OCI-LY1 (cell line): ENCODE measurements at regions not wholly inside any gene's neighbourhood (a gene's known extent, or its start where the extent isn't known, plus 50 kb on each side); places are given as distances from the start of the nearest gene placed in this dataset.

Source experiments
- H2AFZ ChIP-seq: fragments of 200-600 bp; sonication (generic), shearing (Covaris generic); 2 replicates; pipeline ENCODE4 v1.6.0; 2014; ENCODE audit warnings: antibody characterized with exemption, mild to moderate bottlenecking, low read length
- H3F3A ChIP-seq: fragments of 200-600 bp; sonication (generic), shearing (Covaris generic); 2 replicates; pipeline ENCODE4 v1.6.0; 2014; ENCODE audit warnings: mild to moderate bottlenecking, antibody characterized with exemption, low read length, moderate library complexity; ENCODE audit not compliant: insufficient read depth
- H3K27ac ChIP-seq: fragments of 200-600 bp; sonication (generic); 2 replicates; pipeline ENCODE4 v1.5.1; 2014; ENCODE audit warnings: low read length, mixed run types, mild to moderate bottlenecking, low read depth; ENCODE audit not compliant: poor library complexity, severe bottlenecking
- H3K27me3 ChIP-seq: fragments of 200-600 bp; sonication (generic); 2 replicates; pipeline ENCODE4 v1.6.0; 2014; ENCODE audit warnings: antibody characterized with exemption, mild to moderate bottlenecking, low read length, moderate library complexity; ENCODE audit not compliant: insufficient read depth
- H3K36me3 ChIP-seq: fragments of 200-600 bp; sonication (generic); 2 replicates; pipeline ENCODE4 v1.6.1; 2014; ENCODE audit warnings: mild to moderate bottlenecking, antibody characterized with exemption, low read length, moderate library complexity, mixed read lengths; ENCODE audit not compliant: insufficient read depth
- H3K4me1 ChIP-seq: fragments of 200-600 bp; sonication (generic); 2 replicates; pipeline ENCODE4 v1.5.1; 2014; ENCODE audit warnings: mild to moderate bottlenecking, low read length, moderate library complexity; ENCODE audit not compliant: insufficient read depth, severe bottlenecking
- H3K4me2 ChIP-seq: fragments of 200-600 bp; sonication (generic), shearing (Covaris generic); 2 replicates; pipeline ENCODE4 v1.6.1; 2014; ENCODE audit warnings: low read length
- H3K4me3 ChIP-seq: fragments of 200-600 bp; sonication (generic); 2 replicates; pipeline ENCODE4 v1.5.1; 2014; ENCODE audit warnings: low read length, low read depth, mild to moderate bottlenecking, mixed read lengths; ENCODE audit not compliant: poor library complexity, severe bottlenecking
- H3K79me2 ChIP-seq: fragments of 200-600 bp; shearing (Covaris generic); 2 replicates; pipeline ENCODE4 v1.6.1; 2016; ENCODE audit warnings: mixed run types, low read length, mixed read lengths; ENCODE audit not compliant: insufficient read depth
- H3K9ac ChIP-seq: fragments of 200-600 bp; sonication (generic), shearing (Covaris generic); 2 replicates; pipeline ENCODE4 v1.6.1; 2014; ENCODE audit warnings: mild to moderate bottlenecking, low read length, mixed read lengths
- H3K9me2 ChIP-seq: fragments of 200-600 bp; sonication (generic), shearing (Covaris generic); 2 replicates; pipeline ENCODE4 v1.6.1; 2014; ENCODE audit warnings: low read depth, mild to moderate bottlenecking, low read length, mixed read lengths
- H3K9me3 ChIP-seq: fragments of 200-600 bp; shearing (Covaris generic); 2 replicates; pipeline ENCODE4 v1.6.1; 2014; ENCODE audit warnings: low read length, mixed read lengths
- H4K20me1 ChIP-seq: fragments of 200-600 bp; sonication (generic), shearing (Covaris generic); 2 replicates; pipeline ENCODE4 v1.6.0; 2016; ENCODE audit warnings: mild to moderate bottlenecking, low read length; ENCODE audit not compliant: insufficient read depth
- CTCF ChIP-seq: fragments of 200-600 bp; sonication (generic), shearing (Covaris generic); IDR thresholded peaks from 2 replicates; pipeline ENCODE4 v1.5.1; 2017; ENCODE audit warnings: mild to moderate bottlenecking, antibody characterized with exemption, low read length, moderate library complexity, mixed read lengths
- EZH2 ChIP-seq: fragments of 200-600 bp; sonication (generic), shearing (Covaris generic); IDR thresholded peaks from 2 replicates; pipeline ENCODE4 v1.8.0; 2017; ENCODE audit warnings: borderline replicate concordance, mixed run types, mild to moderate bottlenecking, antibody characterized with exemption, low read length, moderate library complexity, mixed read lengths

- TF ChIP-seq CTCF, result no peak
- TF ChIP-seq EZH2, result no peak
Observed at GRCh38 chr4:163666332-163666873, 171.9 kb downstream of the TMA16 start.

GRCh38 chr4:163672751-163673150, 178.3 kb downstream of the TMA16 start:
- Histone ChIP-seq H2AFZ (peak overlapping the region; percentile 39; the same call in 1 of the 2 replicates), H3K4me2 (no peak overlapping the region), H3K79me2 (no peaks in the 10 kb centered on the region), H3K9ac (no peak overlapping the region), H3K9me3 (no peaks in the 10 kb centered on the region), H3K4me1 (peaks cover 35% of the 10 kb centered on the region), H3F3A (no peaks in the 10 kb centered on the region), H3K27ac (no peak overlapping the region), H4K20me1 (no peaks in the 10 kb centered on the region), H3K9me2 (no peaks in the 10 kb centered on the region), H3K36me3 (no peaks in the 10 kb centered on the region), H3K27me3 (no peaks in the 10 kb centered on the region), H3K4me3 (no peak overlapping the region)
- TF ChIP-seq CTCF (peak; percentile 57), EZH2 (no peak)

More at GRCh38 chr4:163666332-163666873, 171.9 kb downstream of the TMA16 start:
- Histone ChIP-seq H3K9ac (peak overlapping the region; percentile 80), H3K27ac (peak overlapping the region; percentile 100), H3K9me3 (no peaks in the 10 kb centered on the region), H3K4me2 (peak overlapping the region; percentile 55), H3K27me3 (no peaks in the 10 kb centered on the region), H3K9me2 (no peaks in the 10 kb centered on the region), H4K20me1 (no peaks in the 10 kb centered on the region), H3K79me2 (no peaks in the 10 kb centered on the region), H3K36me3 (no peaks in the 10 kb centered on the region), H2AFZ (peak overlapping the region; percentile 86), H3K4me3 (no peak overlapping the region), H3K4me1 (peaks cover 77% of the 10 kb centered on the region), H3F3A (peaks cover 14% of the 10 kb centered on the region; the same call in 1 of the 2 replicates)

- Histone ChIP-seq H4K20me1 (no peaks in the 10 kb centered on the region), H3K4me1 (peaks cover 26% of the 10 kb centered on the region), H3K79me2 (no peaks in the 10 kb centered on the region), H3F3A (no peaks in the 10 kb centered on the region), H2AFZ (peak overlapping the region; percentile 83), H3K4me2 (peak overlapping the region; percentile 22; the same call in 1 of the 2 replicates), H3K36me3 (no peaks in the 10 kb centered on the region), H3K27me3 (no peaks in the 10 kb centered on the region), H3K4me3 (no peak overlapping the region), H3K27ac (peak overlapping the region; percentile 32), H3K9me2 (no peaks in the 10 kb centered on the region), H3K9me3 (no peaks in the 10 kb centered on the region), H3K9ac (no peak overlapping the region; the same call in 1 of the 2 replicates)
- TF ChIP-seq CTCF (no peak), EZH2 (no peak)
Observed at GRCh38 chr4:163673848-163674697, 179.6 kb downstream of the TMA16 start.
